ENCODE measurements at regions not wholly inside any gene's neighbourhood (a gene's known extent, or its start where the extent isn't known, plus 50 kb on each side); places are given as distances from the start of the nearest gene placed in this dataset.

DNA sequence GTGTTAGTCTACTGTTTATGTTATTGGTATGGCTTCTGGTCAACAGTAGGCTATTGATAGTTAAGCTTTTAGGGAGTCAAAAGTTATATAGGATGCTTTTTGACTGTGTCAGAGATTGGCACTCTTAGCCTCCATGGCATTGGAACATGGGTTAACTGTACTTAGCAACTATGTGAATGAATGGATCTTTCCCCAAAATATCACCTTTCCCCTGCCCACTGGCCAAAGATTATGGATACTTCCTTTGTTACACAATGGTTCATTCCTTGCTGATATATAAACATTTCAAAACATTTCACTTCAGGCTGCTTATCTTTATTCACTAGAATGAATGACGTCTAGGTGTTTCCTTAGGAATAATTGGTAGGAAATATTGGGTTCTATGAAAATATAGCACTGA, 62.1 kb upstream of the DOCK10 start:
- Histone ChIP-seq H3K27ac (no peak overlapping the region), H3K27me3 (peaks cover 0 to 5% (median 0%) of the 10 kb centered on the region in 4 donors), H3K9me3 (no peaks in the 10 kb centered on the region), H3K4me3 (no peak overlapping the region), H3K36me3 (no peaks in the 10 kb centered on the region), H3K4me1 (no peaks in the 10 kb centered on the region)
- intact Hi-C loops (cut with DNase I), result no loop called here
- no peak for ATAC-seq
- TF ChIP-seq, protein P1, sequence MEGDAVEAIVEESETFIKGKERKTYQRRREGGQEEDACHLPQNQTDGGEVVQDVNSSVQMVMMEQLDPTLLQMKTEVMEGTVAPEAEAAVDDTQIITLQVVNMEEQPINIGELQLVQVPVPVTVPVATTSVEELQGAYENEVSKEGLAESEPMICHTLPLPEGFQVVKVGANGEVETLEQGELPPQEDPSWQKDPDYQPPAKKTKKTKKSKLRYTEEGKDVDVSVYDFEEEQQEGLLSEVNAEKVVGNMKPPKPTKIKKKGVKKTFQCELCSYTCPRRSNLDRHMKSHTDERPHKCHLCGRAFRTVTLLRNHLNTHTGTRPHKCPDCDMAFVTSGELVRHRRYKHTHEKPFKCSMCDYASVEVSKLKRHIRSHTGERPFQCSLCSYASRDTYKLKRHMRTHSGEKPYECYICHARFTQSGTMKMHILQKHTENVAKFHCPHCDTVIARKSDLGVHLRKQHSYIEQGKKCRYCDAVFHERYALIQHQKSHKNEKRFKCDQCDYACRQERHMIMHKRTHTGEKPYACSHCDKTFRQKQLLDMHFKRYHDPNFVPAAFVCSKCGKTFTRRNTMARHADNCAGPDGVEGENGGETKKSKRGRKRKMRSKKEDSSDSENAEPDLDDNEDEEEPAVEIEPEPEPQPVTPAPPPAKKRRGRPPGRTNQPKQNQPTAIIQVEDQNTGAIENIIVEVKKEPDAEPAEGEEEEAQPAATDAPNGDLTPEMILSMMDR (IDR thresholded peaks at IDR 0.05), result no peak
- WGBS, 2 donors, result 49 to 68% methylated on average over 1 of the region's 1 CpG
- FAIRE-seq, result no peak
- no peak for DNase-seq

DNA sequence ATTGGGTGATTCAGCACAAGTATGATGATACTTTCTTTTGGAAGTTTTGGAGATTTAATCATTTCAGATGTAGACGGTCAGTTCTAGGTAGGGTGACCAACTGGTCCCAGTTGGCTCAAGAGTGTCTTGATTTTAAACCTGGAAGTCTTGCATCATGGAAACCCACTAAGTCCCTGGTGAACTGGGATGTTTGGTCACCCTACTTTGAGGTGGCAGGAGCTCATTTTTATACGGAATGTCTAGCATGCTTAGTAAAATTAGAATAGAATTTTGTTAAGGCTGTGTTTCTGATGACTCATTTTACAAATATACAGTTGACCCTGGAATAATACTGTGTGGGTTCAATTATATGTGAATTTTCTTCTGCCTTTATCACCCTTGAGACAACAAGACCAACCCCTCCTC, 61.5 kb upstream of the DOCK10 start:
- WGBS, 2 donors, result 68 to 72% methylated on average over 2 of the region's 2 CpGs
- ATAC-seq (no peak), FAIRE-seq (no peak)

DNA sequence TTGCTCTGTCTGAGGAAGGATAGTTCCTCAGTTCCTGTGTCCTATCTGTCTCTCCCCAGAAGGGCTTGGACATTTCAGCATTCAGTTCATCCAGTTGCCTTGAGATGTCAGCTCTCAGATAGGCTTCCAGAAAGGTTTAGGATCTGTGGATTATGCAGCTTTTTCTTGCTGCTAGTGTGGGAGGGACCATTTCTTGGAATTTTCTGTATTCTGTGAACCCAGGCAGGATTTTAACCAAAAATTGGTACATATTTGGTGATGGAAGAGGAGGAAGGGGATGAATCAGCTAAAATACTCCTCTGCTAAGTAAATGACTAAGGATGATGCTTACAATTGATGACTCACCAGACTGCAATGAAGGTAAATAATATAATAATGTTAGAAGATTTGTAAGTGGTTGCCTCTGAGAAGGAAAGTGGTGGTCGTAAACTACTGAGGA, 58.6 kb upstream of the DOCK10 start:
- no peaks in the 10 kb centered on the region for H3K4me1 ChIP-seq
- H3K27ac ChIP-seq, result no peak overlapping the region
- no peak overlapping the region for H3K4me3 ChIP-seq
- 48 to 67% methylated on average over 1 of the region's 1 CpG for WGBS, 2 donors
- H3K36me3 ChIP-seq, result no peaks in the 10 kb centered on the region
- TF ChIP-seq, protein P1 (IDR thresholded peaks at IDR 0.05), result no peak
- FAIRE-seq (no peak), ATAC-seq (no peak), DNase-seq (no peak)
- no peaks in the 10 kb centered on the region for H3K27me3 ChIP-seq
- H3K9me3 ChIP-seq, result no peaks in the 10 kb centered on the region
- intact Hi-C loops (cut with DNase I), result no loop called here

More for the DNA sequence above, 61.5 kb upstream of the DOCK10 start:
- Histone ChIP-seq H3K4me3 (no peak overlapping the region), H3K9me3 (no peaks in the 10 kb centered on the region), H3K27me3 (peaks cover 0 to 5% (median 0%) of the 10 kb centered on the region in 4 donors), H3K36me3 (no peaks in the 10 kb centered on the region), H3K27ac (no peak overlapping the region), H3K4me1 (no peaks in the 10 kb centered on the region)
- TF ChIP-seq, protein P1 (IDR thresholded peaks at IDR 0.05), result no peak
- intact Hi-C loops (cut with DNase I), result no loop called here
- no peak for DNase-seq

DNA sequence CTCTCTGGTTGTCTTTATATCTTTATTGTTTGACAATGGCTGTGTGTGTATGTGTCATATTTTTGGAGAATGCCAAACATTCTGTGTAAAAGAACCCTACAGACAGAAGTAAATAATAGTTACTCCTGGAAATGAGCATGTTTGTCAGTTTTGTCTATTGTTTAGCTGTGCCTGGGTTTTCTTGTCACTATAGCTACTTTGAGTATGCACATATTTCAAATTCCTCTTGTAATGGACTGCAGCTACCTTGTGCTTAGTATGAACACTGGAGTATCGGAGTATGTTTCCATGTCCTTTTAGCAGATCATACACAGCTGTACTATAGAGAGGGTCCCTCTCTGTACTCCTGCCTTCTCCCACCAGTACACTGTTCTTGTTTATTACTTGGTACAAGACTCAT, 58.0 kb upstream of the DOCK10 start:
- Histone ChIP-seq H3K36me3 (no peaks in the 10 kb centered on the region), H3K27me3 (no peaks in the 10 kb centered on the region), H3K4me1 (no peaks in the 10 kb centered on the region), H3K27ac (no peak overlapping the region), H3K9me3 (no peaks in the 10 kb centered on the region), H3K4me3 (no peak overlapping the region)
- 57 to 58% methylated on average over 1 of the region's 1 CpG for WGBS, 2 donors
- TF ChIP-seq, protein P1 (IDR thresholded peaks at IDR 0.05), result no peak
- intact Hi-C loops (cut with DNase I), result no loop called here
- no peak for ATAC-seq
- no peak for FAIRE-seq
- DNase-seq, result no peak

DNA sequence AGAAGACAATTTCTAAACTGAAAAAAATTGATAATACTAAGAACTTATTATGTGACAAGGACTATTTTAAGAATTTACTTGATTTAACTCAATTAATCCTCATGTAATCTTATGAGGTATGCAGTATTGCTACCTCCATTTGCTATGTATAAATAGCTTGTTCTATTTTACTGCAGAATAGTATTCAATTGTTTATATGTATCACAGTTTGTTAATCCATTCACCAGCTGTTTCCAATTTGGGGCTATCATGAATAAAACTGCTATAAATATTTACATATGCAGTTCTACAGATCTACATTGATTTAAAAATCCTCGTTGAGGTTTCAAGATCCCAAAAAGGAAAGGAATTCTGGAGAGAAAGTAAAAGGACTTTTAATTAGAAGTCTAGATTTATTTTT, 54.8 kb upstream of the DOCK10 start:
- FAIRE-seq (peak; percentile 53), ATAC-seq (no peak)
- 41 to 61% methylated on average over 1 of the region's 1 CpG for WGBS, 2 donors

More for the DNA sequence above, 54.8 kb upstream of the DOCK10 start:
- DNase-seq, result no peak
- Histone ChIP-seq H3K4me1 (no peaks in the 10 kb centered on the region), H3K9me3 (no peaks in the 10 kb centered on the region), H3K4me3 (no peak overlapping the region), H3K27me3 (no peaks in the 10 kb centered on the region), H3K27ac (no peak overlapping the region), H3K36me3 (no peaks in the 10 kb centered on the region)
- intact Hi-C loops (cut with DNase I), result no loop called here
- TF ChIP-seq, protein P1 (IDR thresholded peaks at IDR 0.05), result no peak
